DND-41 (cell line): ENCODE measurements at regions not wholly inside any gene's neighbourhood (a gene's known extent, or its start where the extent isn't known, plus 50 kb on each side); places are given as distances from the start of the nearest gene placed in this dataset.
A peak's percentile ranks its signal among the peaks of the same experiment; 100 is the strongest.

Source experiments
- ATAC-seq: fragments of 200-7000 bp; cut with Tn5 transposase; 3 replicates; pipeline ENCODE4 v1.9.1; 2021; ENCODE audit warnings: low read depth; ENCODE audit not compliant: insufficient read depth
- DNase-seq: peaks from one replicate; pipeline ENCODE4 v3.0.0-alpha.2; 2020
- H2AFZ ChIP-seq: 2 replicates; pipeline ENCODE4 v1.6.0; 2012; ENCODE audit warnings: low read depth, low read length
- H3K27ac ChIP-seq: 2 replicates; pipeline ENCODE4 v1.5.1; 2012; ENCODE audit warnings: low read length, inconsistent platforms
- H3K27me3 ChIP-seq: fragments of 200-600 bp; sonication (generic); 2 replicates; pipeline ENCODE4 v1.6.0; 2012; ENCODE audit warnings: low read length, mild to moderate bottlenecking, inconsistent platforms; ENCODE audit not compliant: insufficient read depth, poor library complexity
- H3K36me3 ChIP-seq: 2 replicates; pipeline ENCODE4 v1.5.1; 2012; ENCODE audit warnings: low read length, inconsistent platforms; ENCODE audit not compliant: insufficient read depth
- H3K4me1 ChIP-seq: 2 replicates; pipeline ENCODE4 v1.5.1; 2012; ENCODE audit warnings: mild to moderate bottlenecking, low read length; ENCODE audit not compliant: insufficient read depth
- H3K4me2 ChIP-seq: 2 replicates; pipeline ENCODE4 v1.6.0; 2012; ENCODE audit warnings: mild to moderate bottlenecking, moderate library complexity, low read length, inconsistent platforms; ENCODE audit not compliant: insufficient read depth
- H3K4me3 ChIP-seq, 2 experiments: fragments of 200-600 bp in 1 of 2; shearing (Covaris generic) in 1 of 2; 2 replicates each; pipeline ENCODE4 v1.5.1; 2012 to 2016; ENCODE audit warnings: inconsistent platforms in 2 of 2, low read length in 2 of 2, mild to moderate bottlenecking in 2 of 2, low read depth in 1 of 2, moderate library complexity in 1 of 2
- H3K79me2 ChIP-seq: 2 replicates; pipeline ENCODE4 v1.6.0; 2012; ENCODE audit warnings: low read length, inconsistent platforms; ENCODE audit not compliant: insufficient read depth
- H3K9ac ChIP-seq: 2 replicates; pipeline ENCODE4 v1.6.0; 2012; ENCODE audit warnings: low read depth, mild to moderate bottlenecking, inconsistent platforms, low read length, moderate library complexity
- H3K9me3 ChIP-seq: 2 replicates; pipeline ENCODE4 v1.5.1; 2012; ENCODE audit warnings: low read length, moderate library complexity, mild to moderate bottlenecking, inconsistent platforms; ENCODE audit not compliant: insufficient read depth, severe bottlenecking
- H4K20me1 ChIP-seq: 2 replicates; pipeline ENCODE4 v1.6.0; 2012; ENCODE audit warnings: low read length; ENCODE audit not compliant: insufficient read depth
- EZH2 ChIP-seq: IDR thresholded peaks from 3 replicates; pipeline ENCODE4 v1.6.1; 2012; ENCODE audit warnings: borderline replicate concordance, low read depth, mild to moderate bottlenecking, moderate library complexity, low read length, inconsistent platforms; ENCODE audit not compliant: severe bottlenecking
- TF ChIP-seq, protein P1 (sequence below): IDR thresholded peaks from 2 replicates; pipeline ENCODE4 v1.5.1; 2012; ENCODE audit warnings: borderline replicate concordance, low read length, moderate library complexity, mild to moderate bottlenecking; ENCODE audit not compliant: poor library complexity, severe bottlenecking; ENCODE audit errors: extremely low read depth

DNA sequence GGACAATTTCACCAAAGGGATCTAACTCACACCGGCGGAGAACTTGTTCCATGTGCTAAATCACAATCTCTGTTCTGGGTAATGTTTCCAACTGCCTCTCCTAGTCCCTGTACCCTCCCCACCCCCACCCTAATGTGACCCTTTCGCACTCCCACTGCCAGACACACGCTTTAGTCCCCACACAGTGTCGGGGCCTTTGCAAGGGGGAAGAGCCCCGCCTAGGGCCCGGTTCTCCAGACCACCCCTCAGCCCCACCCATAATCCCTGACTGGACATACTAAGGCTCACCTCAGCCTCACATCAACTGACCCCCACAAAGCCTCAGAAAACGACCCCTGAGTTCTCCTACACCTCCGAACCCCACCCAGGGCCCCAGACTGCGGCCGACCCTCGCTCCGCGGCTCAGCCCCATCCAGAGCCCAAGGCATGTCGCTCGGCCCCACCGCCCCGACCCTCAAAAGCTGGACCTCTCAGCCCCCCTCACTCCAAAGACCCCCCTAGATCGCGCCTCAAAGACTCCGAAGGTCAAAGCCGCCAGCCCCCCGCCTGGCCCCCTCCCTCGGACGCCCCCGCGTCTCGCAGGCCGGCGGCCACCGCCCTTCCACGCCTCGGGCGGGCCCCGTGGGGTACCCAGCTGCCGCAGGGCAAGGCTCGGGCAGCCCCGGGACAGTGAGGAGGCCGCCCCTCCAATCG is 72.0 kb upstream of the MAP4 start:
- DNase-seq = peak; percentile 33
- peak overlapping the region; percentile 100 for H3K27ac ChIP-seq
- H4K20me1 ChIP-seq = peaks cover 12% of the 10 kb centered on the region; the same call in 1 of the 2 replicates
- peak overlapping the region; percentile 85 for H3K4me2 ChIP-seq
- peaks cover 52% of the 10 kb centered on the region for H3K79me2 ChIP-seq
- H3K4me3 ChIP-seq = peak overlapping the region; percentile 76 to 92
- peak overlapping the region; percentile 90 for H3K9ac ChIP-seq
- H3K9me3 ChIP-seq = no peaks in the 10 kb centered on the region
- peaks cover 10% of the 10 kb centered on the region for H3K36me3 ChIP-seq
- H2AFZ ChIP-seq = peak overlapping the region; percentile 95
- H3K27me3 ChIP-seq = no peaks in the 10 kb centered on the region
- ATAC-seq = peak; percentile 35
- no peak for TF ChIP-seq EZH2
- TF ChIP-seq, protein P1, sequence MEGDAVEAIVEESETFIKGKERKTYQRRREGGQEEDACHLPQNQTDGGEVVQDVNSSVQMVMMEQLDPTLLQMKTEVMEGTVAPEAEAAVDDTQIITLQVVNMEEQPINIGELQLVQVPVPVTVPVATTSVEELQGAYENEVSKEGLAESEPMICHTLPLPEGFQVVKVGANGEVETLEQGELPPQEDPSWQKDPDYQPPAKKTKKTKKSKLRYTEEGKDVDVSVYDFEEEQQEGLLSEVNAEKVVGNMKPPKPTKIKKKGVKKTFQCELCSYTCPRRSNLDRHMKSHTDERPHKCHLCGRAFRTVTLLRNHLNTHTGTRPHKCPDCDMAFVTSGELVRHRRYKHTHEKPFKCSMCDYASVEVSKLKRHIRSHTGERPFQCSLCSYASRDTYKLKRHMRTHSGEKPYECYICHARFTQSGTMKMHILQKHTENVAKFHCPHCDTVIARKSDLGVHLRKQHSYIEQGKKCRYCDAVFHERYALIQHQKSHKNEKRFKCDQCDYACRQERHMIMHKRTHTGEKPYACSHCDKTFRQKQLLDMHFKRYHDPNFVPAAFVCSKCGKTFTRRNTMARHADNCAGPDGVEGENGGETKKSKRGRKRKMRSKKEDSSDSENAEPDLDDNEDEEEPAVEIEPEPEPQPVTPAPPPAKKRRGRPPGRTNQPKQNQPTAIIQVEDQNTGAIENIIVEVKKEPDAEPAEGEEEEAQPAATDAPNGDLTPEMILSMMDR = peak; percentile 6
- H3K4me1 ChIP-seq = peaks cover 27% of the 10 kb centered on the region

DNA sequence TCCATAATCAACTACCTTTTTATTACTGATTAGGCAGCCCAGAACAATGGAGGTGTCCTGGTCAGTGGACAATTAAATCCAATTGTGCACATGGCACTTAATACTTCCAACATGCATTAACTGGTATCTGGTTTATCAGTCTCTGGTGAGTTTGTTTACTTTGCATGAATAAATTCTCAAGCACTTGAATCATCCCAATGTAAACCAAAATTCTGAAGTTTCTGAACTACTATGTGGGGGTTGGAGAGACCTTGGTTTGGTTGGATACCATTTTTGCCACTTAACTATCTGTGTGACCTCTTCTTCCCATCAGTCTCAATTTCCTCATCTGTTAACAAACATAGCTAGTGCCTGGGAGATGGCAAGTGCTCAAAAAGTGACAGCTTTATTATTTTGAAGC is 70.5 kb upstream of the MAP4 start:
- H2AFZ ChIP-seq = 0 out of 2 replicates have a peak overlapping the region, but pooled peaks have one; percentile 95
- H3K36me3 ChIP-seq = peaks cover 13% of the 10 kb centered on the region
- ATAC-seq = no peak
- peaks cover 67% of the 10 kb centered on the region for H3K79me2 ChIP-seq
- no peaks in the 10 kb centered on the region for H3K9me3 ChIP-seq
- no peak for DNase-seq
- H3K27ac ChIP-seq = peak overlapping the region; percentile 100
- peak overlapping the region; percentile 90 for H3K9ac ChIP-seq
- H3K4me1 ChIP-seq = peaks cover 27% of the 10 kb centered on the region
- peak overlapping the region; percentile 85 for H3K4me2 ChIP-seq
- H4K20me1 ChIP-seq = peaks cover 17% of the 10 kb centered on the region; the same call in 1 of the 2 replicates
- H3K4me3 ChIP-seq = peak overlapping the region in 1 of 2 experiments; percentile 76; a peak in 1 of 4 replicates
- H3K27me3 ChIP-seq = no peaks in the 10 kb centered on the region
- TF ChIP-seq, protein P1 = no peak
- no peak for TF ChIP-seq EZH2

DNA sequence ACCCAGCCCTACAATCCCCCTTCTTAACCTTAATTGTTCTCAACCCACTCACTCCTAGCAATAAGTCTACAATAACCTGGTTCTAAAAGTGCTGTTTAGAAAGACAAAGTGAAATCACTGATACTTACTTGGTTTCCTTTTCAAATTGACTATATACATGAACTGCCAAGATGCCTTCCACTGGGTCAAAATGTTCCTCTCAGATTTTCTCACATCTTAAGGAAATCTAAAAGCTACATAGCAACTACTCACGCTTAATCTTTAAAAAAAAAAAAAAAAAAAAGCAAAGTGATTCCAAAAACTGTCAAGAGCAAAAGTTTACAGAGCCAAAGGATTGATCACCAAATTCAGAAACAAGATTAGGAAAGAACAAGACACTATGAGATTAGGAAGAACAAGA is 68.7 kb upstream of the MAP4 start:
- peaks cover 19% of the 10 kb centered on the region; the same call in 1 of the 2 replicates for H4K20me1 ChIP-seq
- no peaks in the 10 kb centered on the region for H3K27me3 ChIP-seq
- TF ChIP-seq, protein P1 = no peak
- TF ChIP-seq EZH2 = no peak
- H3K4me1 ChIP-seq = peaks cover 23% of the 10 kb centered on the region
- H2AFZ ChIP-seq = no peak overlapping the region
- peaks cover 13% of the 10 kb centered on the region for H3K36me3 ChIP-seq
- no peak for DNase-seq
- no peak for ATAC-seq
- no peak overlapping the region for H3K4me3 ChIP-seq
- H3K79me2 ChIP-seq = peaks cover 79% of the 10 kb centered on the region
- H3K4me2 ChIP-seq = no peak overlapping the region
- H3K9me3 ChIP-seq = no peaks in the 10 kb centered on the region
- no peak overlapping the region for H3K27ac ChIP-seq
- H3K9ac ChIP-seq = no peak overlapping the region
